Fibroblast of pulmonary artery (primary cell): ENCODE measurements at regions not wholly inside any gene's neighbourhood (a gene's known extent, or its start where the extent isn't known, plus 50 kb on each side); places are given as distances from the start of the nearest gene placed in this dataset.
"Not testable (repeated sequence)": the region's sequence is repeated elsewhere in the genome, so short reads cannot be mapped to it uniquely, and the experiment has no call there.

Source experiments
- DNase-seq: peaks from one replicate; pipeline ENCODE4 v3.0.0-alpha.2; 2010; ENCODE audit warnings: low read depth
- H3K4me3 ChIP-seq: replicated peaks from 2 replicates; pipeline ENCODE4 v1.5.1; 2011; ENCODE audit warnings: low read depth, mild to moderate bottlenecking, control low read depth, low read length, moderate library complexity
- CTCF ChIP-seq: IDR thresholded peaks from 2 replicates; pipeline ENCODE4 v1.5.1; 2011; ENCODE audit warnings: mild to moderate bottlenecking, control low read depth, low read length, inconsistent platforms; ENCODE audit errors: missing control alignments

GRCh38 chr11:91293119-91293518 is 931.5 kb upstream of the FAT3 start:
- no peak for TF ChIP-seq CTCF
- no peak overlapping the region for H3K4me3 ChIP-seq
- no peak for DNase-seq

GRCh38 chr11:91272089-91272488 is 952.5 kb upstream of the FAT3 start:
- no peak for DNase-seq
- H3K4me3 ChIP-seq = no peak overlapping the region
- no peak for TF ChIP-seq CTCF

- H3K4me3 ChIP-seq, DNase-seq: not testable (repeated sequence)
Measured at GRCh38 chr11:91268512-91269295, 955.9 kb upstream of the FAT3 start.

GRCh38 chr11:91265946-91266345 is 958.7 kb upstream of the FAT3 start:
- DNase-seq = peak; percentile 4
- no peak for TF ChIP-seq CTCF
- no peak overlapping the region for H3K4me3 ChIP-seq

GRCh38 chr11:91264481-91264880 is 960.1 kb upstream of the FAT3 start:
- H3K4me3 ChIP-seq = no peak overlapping the region
- no peak for TF ChIP-seq CTCF

GRCh38 chr11:91263496-91264365 is 960.9 kb upstream of the FAT3 start:
- no peak for TF ChIP-seq CTCF
- no peak overlapping the region for H3K4me3 ChIP-seq

More at GRCh38 chr11:91264481-91264880, 960.1 kb upstream of the FAT3 start:
- no peak for DNase-seq

GRCh38 chr11:91261513-91261912 is 963.1 kb upstream of the FAT3 start:
- DNase-seq = no peak
- H3K4me3 ChIP-seq = no peak overlapping the region
- no peak for TF ChIP-seq CTCF

More at GRCh38 chr11:91263496-91264365, 960.9 kb upstream of the FAT3 start:
- DNase-seq = no peak
